Left ventricle myocardium inferior (tissue), 1 donor: ENCODE measurements at regions not wholly inside any gene's neighbourhood (a gene's known extent, or its start where the extent isn't known, plus 50 kb on each side); places are given as distances from the start of the nearest gene placed in this dataset.

Experiments
- DNase-seq: peaks from one replicate; pipeline ENCODE4 v3.0.0-alpha.2; 2020
- H3K27ac ChIP-seq: fragments of 200-600 bp; replicated peaks from 2 replicates; pipeline ENCODE4 v1.8.0; 2021
- H3K27me3 ChIP-seq: fragments of 200-600 bp; 2 replicates; pipeline ENCODE4 v1.8.0; 2021; ENCODE audit warnings: low read depth
- H3K36me3 ChIP-seq: fragments of 200-600 bp; 2 replicates; pipeline ENCODE4 v1.8.0; 2021
- H3K4me1 ChIP-seq: fragments of 200-600 bp; 2 replicates; pipeline ENCODE4 v1.8.0; 2021
- H3K4me3 ChIP-seq: fragments of 200-600 bp; 2 replicates; pipeline ENCODE4 v1.8.0; 2021; ENCODE audit warnings: mild to moderate bottlenecking, moderate library complexity
- H3K9me3 ChIP-seq: fragments of 200-600 bp; replicated peaks from 2 replicates; pipeline ENCODE4 v1.8.0; 2021
- intact Hi-C: fragments of 100-400 bp; cut with micrococcal nuclease; formaldehyde crosslinking; loops from one replicate; pipeline ENCODE4 v1.11.0; 2022
- TF ChIP-seq, protein P1 (sequence below): fragments of 200-600 bp; IDR thresholded peaks from 2 replicates; pipeline ENCODE4 v1.8.0; 2021; ENCODE audit warnings: antibody characterized with exemption, mild to moderate bottlenecking, borderline replicate concordance
- donor health status: DM: no; HTN: yes; CAD: no; lungs with severe emphysema.

DNA sequence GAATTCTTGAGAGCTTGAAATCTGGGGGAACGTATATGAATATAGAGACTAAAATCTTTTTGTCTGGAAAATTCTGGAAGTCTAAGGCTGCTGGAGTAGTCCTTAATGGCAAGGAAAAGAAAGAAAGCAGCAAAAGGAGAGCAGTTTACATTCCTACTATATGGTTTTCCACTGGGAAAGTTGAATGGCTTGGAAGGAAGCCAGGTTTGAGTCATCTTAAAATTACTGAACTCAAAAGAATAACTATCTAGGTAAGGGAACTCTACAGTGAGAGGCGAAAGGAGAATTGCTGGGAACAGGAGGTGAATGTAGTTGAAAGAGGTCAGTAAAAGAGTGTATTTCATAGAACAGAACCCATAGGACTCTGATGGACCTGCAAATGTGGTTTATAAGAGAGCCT, 258.1 kb upstream of the EDIL3 start:
- H3K4me1 ChIP-seq, result no peaks in the 10 kb centered on the region
- intact Hi-C loops, result no loop called here
- no peak overlapping the region for H3K4me3 ChIP-seq
- no peaks in the 10 kb centered on the region for H3K9me3 ChIP-seq
- no peaks in the 10 kb centered on the region for H3K36me3 ChIP-seq
- TF ChIP-seq, protein P1, sequence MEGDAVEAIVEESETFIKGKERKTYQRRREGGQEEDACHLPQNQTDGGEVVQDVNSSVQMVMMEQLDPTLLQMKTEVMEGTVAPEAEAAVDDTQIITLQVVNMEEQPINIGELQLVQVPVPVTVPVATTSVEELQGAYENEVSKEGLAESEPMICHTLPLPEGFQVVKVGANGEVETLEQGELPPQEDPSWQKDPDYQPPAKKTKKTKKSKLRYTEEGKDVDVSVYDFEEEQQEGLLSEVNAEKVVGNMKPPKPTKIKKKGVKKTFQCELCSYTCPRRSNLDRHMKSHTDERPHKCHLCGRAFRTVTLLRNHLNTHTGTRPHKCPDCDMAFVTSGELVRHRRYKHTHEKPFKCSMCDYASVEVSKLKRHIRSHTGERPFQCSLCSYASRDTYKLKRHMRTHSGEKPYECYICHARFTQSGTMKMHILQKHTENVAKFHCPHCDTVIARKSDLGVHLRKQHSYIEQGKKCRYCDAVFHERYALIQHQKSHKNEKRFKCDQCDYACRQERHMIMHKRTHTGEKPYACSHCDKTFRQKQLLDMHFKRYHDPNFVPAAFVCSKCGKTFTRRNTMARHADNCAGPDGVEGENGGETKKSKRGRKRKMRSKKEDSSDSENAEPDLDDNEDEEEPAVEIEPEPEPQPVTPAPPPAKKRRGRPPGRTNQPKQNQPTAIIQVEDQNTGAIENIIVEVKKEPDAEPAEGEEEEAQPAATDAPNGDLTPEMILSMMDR, result no peak
- H3K27me3 ChIP-seq, result no peaks in the 10 kb centered on the region
- H3K27ac ChIP-seq, result no peak overlapping the region
- no peak for DNase-seq

DNA sequence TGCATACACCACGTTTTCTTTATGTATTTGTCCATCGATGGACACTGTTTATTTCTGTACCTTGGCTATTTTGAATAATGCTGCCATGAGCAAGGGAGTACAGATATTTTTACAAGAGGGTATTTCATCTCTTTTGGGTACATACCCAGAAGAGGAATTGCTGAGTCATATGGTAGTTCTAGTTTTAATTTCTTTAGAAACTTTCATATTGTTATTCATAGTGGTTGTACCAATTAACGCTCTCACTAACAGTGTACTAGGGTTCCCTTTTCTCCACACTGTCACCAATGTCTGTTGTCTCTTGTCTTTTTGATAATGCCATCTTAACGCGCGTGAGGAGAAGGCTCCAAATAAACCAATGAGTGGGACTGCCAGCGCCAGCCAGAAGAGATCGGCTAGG, 257.6 kb upstream of the EDIL3 start:
- Histone ChIP-seq H3K36me3 (no peaks in the 10 kb centered on the region), H3K9me3 (no peaks in the 10 kb centered on the region), H3K4me3 (no peak overlapping the region), H3K27ac (no peak overlapping the region), H3K4me1 (no peaks in the 10 kb centered on the region), H3K27me3 (no peaks in the 10 kb centered on the region)
- intact Hi-C loops, result no loop called here
- DNase-seq, result no peak
- TF ChIP-seq, protein P1, result no peak

DNA sequence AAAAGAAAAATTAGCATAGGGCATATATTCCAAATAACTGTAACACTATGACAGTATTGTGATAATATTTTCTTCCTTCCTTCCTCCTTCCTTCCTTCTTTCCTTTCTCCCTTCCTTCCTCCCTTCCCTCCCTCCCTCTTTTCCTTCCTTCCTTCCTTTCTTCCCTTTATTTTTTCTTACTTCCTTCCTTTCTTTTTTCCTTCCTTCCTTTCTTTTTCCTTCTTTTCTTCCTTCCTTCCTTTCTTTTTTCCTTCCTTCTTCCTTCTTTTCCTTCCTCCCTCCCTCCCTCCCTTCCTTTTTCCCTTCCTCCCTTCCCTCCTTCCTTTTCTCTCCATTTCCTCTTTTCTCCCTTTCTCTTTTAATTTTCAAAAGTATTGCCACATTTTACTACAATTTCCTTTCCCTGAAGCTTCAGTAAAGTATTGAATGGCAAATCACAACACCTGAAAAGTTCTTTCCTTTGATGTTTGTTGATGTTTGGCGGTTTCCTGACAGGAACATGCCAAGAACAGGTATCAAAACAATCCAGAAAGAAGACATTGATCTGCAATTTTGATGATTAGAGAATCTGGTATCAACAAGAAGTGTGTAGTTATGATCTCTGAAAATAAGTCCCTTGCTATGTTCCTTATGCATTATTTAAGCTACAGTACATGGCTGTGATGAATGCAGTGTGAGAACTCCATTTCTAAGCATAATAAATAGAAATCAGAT, 253.1 kb upstream of the EDIL3 start:
- Histone ChIP-seq H3K27ac (no peak overlapping the region), H3K4me3 (no peak overlapping the region), H3K27me3 (no peaks in the 10 kb centered on the region), H3K36me3 (no peaks in the 10 kb centered on the region), H3K9me3 (no peaks in the 10 kb centered on the region), H3K4me1 (no peaks in the 10 kb centered on the region)
- TF ChIP-seq, protein P1, result no peak
- intact Hi-C loops, result no loop called here
- DNase-seq, result no peak

DNA sequence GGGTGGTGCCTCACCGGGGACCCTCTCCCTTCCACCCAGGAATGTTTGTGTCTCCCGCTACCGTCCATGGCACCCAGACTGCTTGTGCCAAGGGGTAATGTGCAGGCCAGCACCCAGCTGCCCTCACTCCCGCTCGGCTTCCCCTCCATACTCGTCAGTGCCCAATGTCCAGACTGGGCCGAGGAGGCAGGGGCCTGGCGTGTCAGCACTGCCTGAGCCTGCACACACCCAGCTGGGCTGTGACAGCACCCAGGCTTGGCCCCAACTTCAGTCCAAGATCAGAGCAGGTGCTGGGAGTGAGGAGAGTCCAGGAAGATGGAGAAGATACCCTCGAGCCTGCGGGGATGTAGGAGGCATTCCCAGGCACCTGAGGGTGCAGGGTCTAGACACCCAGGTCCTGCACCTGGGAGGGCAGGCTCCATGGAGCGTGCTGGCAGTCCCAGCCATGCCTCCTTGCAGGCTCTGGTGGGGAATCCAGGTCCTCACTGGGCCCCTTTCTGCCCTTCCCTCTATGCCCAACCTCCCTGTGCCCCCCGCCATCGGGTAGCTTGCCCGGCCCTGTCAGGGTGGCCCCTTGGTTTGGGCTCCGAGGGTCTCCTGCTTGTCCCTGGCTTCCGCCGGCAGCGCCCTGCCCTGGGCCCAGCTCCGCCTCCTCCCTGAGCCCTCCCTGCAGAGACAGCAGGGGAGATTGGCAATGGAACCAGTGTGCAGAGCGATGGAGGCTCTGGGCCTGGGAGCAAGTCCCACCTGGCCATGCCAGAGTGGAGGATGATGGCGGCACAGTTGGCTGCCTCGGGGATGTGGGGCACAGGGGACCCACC, 250.8 kb upstream of the EDIL3 start:
- TF ChIP-seq, protein P1, result no peak
- Histone ChIP-seq H3K4me3 (no peak overlapping the region), H3K27me3 (no peaks in the 10 kb centered on the region), H3K9me3 (no peaks in the 10 kb centered on the region), H3K36me3 (no peaks in the 10 kb centered on the region), H3K27ac (no peak overlapping the region), H3K4me1 (no peaks in the 10 kb centered on the region)
- no peak for DNase-seq
- intact Hi-C loops, result no loop called here

DNA sequence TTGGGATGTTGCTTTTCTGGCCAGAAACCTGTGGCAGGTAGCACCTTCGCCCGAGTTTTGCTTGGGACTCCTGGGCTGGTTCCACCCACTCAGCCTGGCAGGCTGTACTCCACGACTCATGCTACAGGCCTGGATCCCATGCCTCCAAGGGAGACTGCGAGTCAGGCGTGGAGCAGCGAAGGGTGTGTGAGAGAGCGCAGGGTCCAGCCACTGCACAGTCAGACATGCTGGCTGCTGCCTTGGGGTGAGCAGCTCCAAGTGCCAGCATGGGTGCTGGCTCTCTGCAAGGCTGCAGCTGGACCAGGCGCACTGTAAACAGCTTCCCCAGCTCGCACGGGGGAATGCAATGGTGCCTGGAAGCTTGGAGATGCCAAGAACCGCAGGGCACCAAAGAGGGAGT, 249.6 kb upstream of the EDIL3 start:
- intact Hi-C loops, result no loop called here
- Histone ChIP-seq H3K27me3 (no peaks in the 10 kb centered on the region), H3K27ac (no peak overlapping the region), H3K36me3 (no peaks in the 10 kb centered on the region), H3K4me3 (no peak overlapping the region), H3K9me3 (no peaks in the 10 kb centered on the region), H3K4me1 (no peaks in the 10 kb centered on the region)
- DNase-seq, result no peak
- TF ChIP-seq, protein P1, result no peak
